A204.1 (cell line): ENCODE measurements at regions not wholly inside any gene's neighbourhood (a gene's known extent, or its start where the extent isn't known, plus 50 kb on each side); places are given as distances from the start of the nearest gene placed in this dataset.

Source experiments
- FAIRE-seq: peaks from 2 replicates; lab custom pipeline; 2012; peaks lifted over from hg19 to GRCh38; lab: Jason Lieb, UNC

DNA sequence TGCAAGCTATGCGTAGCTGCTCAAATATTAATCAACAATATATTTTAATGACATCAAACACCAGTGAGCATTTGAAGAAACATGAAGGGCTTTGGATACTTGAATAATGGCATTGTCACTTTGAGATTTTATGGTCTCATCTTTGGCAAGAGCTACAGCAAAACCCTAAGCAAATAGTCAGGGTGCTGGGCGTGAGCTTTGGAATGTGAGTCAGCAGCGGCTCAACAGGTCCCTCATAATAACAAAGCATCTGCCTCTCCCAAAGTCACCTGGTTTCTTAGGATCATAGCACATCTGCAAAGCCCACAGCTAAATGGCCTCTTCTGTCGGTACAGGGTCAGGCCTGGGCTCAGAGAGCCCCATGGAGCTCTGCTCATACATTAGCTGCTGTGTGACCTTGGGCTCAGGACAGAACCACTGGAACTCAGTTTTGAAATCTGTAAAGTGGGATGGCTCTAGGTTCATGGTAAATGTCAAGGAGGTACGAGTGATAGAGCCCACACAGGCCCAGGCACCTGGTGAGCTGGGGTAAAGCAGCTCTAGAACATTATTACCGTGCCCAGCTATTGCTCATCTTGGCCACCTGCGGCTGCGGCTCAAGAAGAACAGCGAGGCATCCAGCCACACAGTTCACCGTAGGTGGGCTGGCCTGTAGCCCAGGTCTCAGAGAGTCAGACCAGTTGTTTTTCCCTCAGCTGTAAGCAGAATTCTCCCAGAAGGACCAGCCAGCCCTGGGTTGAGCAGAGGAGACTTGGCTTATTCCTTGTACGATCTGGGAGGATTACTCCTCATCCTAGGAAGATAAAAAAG, 544.5 kb upstream of the CDH11 start:
- no peak for FAIRE-seq

DNA sequence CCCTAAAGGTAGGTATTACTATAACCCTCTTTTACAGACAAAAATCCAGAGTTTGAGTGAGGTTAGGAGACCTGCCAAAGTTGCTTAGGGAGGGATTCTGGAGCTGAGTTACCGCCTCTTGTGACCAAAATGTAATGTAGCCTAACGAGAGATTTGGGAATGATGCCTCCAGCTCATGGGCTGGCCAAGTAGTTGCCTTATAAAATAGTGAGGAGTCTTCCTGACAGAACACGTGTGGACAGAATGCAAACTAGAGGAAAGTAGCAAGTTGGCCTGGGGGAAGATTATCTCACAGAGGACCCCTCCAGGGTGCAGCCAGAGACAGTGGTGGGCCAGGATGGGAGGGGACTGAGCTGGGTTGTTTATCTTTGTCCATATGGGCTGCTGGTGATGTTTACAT, 543.7 kb upstream of the CDH11 start:
- FAIRE-seq = no peak

- no peak for FAIRE-seq
Observed at GRCh38 chr16:65663774-65664173, 541.9 kb upstream of the CDH11 start.

- FAIRE-seq = no peak
Observed at GRCh38 chr16:65662256-65662655, 540.4 kb upstream of the CDH11 start.

DNA sequence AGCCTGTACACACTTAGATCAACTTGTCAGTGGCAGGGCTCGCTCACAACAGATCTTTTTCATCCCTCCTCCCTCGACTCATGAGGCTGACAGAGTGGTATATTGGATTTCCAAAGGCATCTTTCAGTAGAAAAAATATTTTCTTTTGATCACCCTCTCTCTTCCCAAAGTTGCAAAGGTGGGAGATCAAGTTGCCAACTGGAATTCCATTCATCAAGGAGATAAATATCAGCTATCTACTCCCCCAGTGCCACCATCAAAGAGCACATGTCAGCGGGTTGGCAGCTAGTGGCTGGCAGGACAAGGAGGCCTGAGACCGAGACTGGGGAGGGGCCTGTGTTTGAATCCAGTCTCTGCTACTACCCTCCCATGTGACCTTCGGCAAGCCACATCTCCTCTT, 539.7 kb upstream of the CDH11 start:
- FAIRE-seq = no peak

- FAIRE-seq = no peak
Observed at GRCh38 chr16:65660390-65660789, 538.5 kb upstream of the CDH11 start.

DNA sequence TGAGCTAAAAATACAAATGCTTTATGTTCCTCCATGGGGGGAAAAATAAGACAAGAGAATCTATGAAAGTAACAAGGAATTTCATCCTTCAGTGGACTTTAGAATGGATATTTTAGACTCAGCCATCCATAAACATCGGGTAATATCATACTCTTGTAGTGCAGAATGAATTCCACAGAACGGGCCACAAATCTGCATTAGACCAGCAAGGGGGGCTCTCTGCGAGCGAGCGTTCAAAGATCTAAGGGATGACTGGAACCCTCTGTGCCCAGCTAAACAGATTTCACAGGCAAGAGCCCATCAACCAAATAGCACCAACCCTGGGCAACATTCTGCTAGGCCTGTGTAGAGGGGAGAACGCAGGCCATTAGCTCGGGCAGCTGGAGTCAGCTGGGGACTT, 537.9 kb upstream of the CDH11 start:
- FAIRE-seq = no peak

GRCh38 chr16:65658787-65659220, 536.9 kb upstream of the CDH11 start:
- no peak for FAIRE-seq

DNA sequence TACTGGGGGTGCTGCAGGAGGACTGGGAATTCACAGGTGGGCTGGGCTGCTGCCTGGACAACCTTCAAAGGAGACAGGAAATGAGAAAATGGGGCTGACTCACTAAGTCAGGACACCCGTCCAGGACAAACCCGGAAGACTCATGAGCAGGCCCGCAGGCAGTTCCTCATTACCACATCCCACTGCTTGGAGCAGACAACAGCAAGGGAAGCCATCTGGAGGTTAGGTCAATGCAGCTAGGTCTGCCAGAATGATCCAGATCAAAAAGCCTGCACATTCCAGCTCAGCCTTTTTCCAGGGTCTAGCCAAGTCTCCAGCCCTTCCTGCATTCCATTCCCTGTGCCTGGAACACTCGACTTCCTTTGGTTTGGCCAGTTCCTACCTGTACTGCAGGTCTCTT, 536.5 kb upstream of the CDH11 start:
- no peak for FAIRE-seq

DNA sequence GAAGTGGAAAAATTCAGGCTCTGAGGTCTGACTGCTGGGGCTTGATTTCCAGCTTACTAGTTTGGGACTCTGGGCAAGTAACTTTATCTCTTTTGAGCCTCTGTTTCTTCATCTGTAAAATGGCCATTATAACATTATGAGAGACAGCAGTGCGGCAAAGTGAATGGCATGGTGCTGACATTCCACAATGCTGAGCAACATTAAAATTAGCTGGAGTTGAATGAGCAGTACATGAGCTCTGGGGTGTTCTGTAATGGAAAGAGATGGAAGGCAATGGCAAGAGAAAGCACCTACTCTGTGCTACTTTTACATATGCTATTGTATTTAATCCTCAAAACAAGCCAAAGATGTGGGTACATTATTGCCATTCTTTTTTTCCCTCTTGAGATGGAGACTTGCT, 535.7 kb upstream of the CDH11 start:
- FAIRE-seq = no peak

DNA sequence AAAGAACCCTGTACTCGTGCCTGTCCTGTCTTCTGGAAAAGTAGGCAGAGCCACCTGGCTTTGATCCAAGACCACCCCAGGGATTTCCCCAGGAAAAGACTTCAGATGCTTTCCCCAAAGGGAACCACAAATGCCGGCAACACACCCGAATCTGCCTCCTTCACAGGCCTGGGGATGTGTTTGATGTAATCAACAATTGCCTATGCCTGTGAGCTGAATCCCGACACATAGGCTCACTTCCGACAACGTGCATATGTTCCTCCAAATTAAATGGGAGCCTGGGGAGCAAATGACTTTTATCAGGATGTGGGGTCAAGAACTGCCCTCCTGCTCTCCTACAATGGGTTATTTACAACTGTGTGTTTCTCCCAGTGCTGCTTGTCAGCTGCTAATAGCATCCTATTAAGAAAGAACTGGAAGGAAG, 535.2 kb upstream of the CDH11 start:
- no peak for FAIRE-seq

DNA sequence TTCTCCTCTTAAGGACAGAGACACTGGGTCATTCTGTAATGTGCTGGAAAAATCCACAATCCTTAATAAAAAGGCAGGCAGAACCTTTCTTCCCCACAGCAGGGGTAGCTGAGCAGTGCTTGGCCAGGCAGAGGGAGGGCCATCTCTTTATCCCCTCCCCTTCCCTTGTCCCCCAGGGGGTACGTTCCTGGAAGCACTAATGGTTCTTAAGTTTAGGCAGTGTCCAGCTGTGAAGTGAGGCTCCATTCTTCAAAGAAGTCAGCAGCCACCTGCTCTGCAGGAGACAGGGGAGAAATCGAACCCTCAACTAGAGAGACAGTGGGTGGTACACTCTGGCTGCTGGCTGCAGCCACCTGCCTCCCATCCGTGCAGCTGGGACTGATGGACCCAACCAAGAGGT, 533.9 kb upstream of the CDH11 start:
- FAIRE-seq = no peak

DNA sequence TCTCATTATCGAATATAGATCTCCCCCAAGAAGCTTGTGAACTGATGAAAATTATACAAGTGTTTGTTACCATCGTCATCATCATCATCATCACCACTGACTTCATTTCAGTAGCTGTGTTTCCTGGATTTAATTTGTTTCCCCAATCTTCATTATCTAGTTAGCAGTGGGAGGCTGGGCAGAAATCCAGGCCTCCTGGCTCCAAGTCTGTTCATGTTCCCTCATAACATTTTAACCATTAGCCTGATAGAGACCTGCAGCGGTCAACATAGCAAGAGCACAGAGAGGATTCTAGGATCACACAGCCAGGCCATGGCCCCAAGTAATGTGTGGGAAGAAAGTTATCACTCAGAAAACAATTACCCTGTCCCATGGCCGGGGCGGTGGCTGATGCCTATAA, 526.2 kb upstream of the CDH11 start:
- FAIRE-seq = no peak

DNA sequence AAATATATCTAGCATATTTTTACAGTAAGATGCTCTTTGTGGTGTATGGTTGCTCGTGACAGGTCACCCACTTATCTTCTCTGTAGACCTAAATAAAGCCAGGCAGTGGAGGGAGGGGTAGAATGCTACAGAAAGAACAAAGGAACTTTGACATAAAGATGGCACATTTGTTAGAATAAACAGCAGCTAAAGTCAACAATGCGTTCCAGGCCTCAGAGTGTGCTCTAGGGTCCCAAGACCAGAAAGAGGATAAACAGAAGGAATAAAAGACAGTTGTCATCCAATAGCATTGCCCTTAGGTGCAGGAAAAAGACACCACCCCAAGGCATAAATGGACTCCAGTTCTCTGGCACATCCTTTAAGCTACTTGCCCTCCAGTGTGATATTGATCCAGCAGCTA, 523.0 kb upstream of the CDH11 start:
- no peak for FAIRE-seq

DNA sequence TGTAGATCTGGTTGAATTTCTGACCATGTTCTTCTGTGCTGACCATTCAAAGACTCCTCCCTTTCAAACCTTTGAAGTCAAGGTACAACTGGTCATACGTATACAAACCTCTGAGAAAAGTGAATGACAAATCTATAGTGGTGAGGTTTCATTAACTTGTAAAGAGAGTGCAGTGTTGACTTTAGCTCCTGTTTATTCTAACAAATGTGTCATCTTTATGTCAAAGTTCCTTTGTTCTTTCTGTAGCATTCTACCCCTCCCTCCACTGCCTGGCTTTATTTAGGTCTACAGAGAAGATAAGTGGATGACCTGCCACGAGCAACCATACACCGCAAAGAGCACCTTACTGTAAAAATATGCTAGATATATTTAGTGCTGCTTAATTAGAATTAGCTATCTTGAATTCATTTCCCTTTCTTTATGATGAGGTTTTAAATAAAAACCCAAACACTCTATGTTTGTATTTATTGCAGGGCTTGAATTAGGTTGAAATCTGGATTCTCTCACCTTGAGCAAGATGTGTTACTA, 520.0 kb upstream of the CDH11 start:
- FAIRE-seq = no peak

DNA sequence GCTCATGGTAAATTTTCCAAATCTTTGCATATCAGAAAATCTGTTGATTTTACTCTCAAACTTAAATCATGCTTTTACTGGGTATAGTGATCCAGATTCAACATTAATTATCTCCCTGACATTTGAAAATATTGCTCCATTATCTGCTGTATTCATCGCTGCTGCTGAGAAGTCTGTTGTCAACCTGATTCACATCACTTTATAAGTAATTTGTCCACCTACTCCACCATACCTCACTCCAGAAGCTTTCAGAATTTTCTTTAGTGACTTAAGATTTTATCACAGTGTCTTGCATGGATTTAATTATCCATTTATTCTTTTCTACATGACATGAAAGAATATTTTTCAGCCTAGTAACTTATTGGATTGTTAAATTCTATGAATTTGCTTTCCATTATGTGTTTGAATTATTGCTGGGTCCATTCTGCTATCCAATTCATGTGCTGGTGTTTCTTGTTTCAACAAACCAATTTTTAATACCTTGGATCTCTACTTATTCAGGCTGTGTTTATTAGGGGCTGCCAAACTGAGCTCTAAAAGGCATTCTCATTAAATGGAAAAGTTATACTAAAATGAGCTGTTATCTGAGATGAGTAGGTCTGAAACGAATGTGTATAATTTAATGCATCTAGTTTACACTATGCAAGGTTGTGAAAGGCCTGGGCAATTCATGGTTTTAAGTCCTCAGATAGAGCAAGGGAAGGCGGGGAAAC, 519.3 kb upstream of the CDH11 start:
- FAIRE-seq = no peak

DNA sequence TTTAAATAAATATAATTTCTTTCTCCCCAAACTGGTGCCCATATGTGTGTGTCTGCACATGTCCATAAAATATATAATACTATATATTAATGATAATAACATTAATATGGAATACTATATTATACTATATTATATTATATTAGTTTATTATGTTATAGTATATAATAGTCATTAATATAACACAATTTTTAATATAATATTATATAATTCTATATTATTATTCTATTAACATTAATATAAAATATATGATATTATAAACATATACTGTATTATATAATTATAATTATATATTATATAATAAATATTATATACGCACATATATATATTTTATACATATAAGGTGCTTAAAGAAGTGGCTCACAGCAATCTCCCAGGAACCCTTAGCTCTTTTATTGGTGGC, 513.0 kb upstream of the CDH11 start:
- peak; percentile 98 for FAIRE-seq

DNA sequence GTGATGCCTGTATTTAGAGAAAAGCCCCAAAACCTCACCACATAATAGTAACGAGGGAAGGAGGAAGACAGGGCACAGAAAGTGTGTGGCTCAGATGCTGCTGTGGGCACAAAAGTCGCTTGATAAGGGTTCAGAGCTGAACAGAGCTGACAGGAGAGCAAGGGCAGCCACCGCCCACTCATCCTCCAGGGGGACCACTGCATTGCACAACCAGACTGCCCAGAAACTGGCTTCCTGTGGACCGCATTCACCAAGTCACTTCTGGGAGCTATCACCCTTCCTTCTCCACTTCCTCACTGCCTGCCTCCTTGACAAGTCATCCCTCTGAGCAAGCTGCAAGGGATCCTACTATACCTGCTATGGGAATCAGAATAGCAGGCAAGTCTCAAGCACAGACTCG, 512.4 kb upstream of the CDH11 start:
- no peak for FAIRE-seq

GRCh38 chr16:65624666-65625065, 502.8 kb upstream of the CDH11 start:
- no peak for FAIRE-seq

GRCh38 chr16:65624229-65624628, 502.4 kb upstream of the CDH11 start:
- no peak for FAIRE-seq

- no peak for FAIRE-seq
Observed at GRCh38 chr16:65622871-65623270, 501.0 kb upstream of the CDH11 start.

- FAIRE-seq = no peak
Observed at GRCh38 chr16:65622151-65622550, 500.3 kb upstream of the CDH11 start.

GRCh38 chr16:65621640-65622039, 499.8 kb upstream of the CDH11 start:
- no peak for FAIRE-seq

DNA sequence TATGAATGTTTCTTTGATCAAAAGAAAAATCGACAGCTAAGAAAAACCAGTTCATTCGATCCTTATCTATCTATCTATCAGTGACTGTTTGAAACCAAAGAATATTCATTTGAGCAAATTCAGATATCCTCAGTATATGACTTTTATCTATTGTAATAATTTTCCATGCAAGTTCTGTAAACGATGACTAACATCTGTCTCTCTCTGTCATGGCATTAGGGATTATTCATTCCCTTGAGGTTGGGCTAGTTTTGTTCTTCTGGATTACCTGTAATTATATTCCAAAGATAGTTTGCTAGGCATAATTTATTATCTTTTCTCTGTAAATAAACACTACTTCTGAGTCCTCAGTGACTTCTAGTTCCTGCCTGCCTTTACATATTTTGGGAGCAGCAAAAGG, 497.7 kb upstream of the CDH11 start:
- FAIRE-seq = no peak
